ENCODE measurements at regions not wholly inside any gene's neighbourhood (a gene's known extent, or its start where the extent isn't known, plus 50 kb on each side); places are given as distances from the start of the nearest gene placed in this dataset.

- Histone ChIP-seq H4K91ac (replicated peaks; ENCODE audit: insufficient read length, low read length) (no peak overlapping the region), H3K27me3 (replicated peaks in 1 of 4; ENCODE audit: control insufficient read depth in 3 of 4, extremely low read depth in 1 of 4, insufficient read depth in 3 of 4, low read length in 3 of 4) (no peaks in the 10 kb centered on the region), H3K4ac (replicated peaks; ENCODE audit: insufficient read length, low read depth, low read length) (no peak overlapping the region), H4K20me1 (replicated peaks in 1 of 2; ENCODE audit: control insufficient read depth in 1 of 2, insufficient read depth in 2 of 2, low read length in 2 of 2) (no peaks in the 10 kb centered on the region), H3K79me1 (ENCODE audit: low read depth, low read length) (no peaks in the 10 kb centered on the region), H3K27ac (ENCODE audit: low read depth, low read length) (no peak overlapping the region), H2BK12ac (ENCODE audit: low read depth, low read length) (no peak overlapping the region), H2BK15ac (ENCODE audit: low read length) (no peak overlapping the region), H2AK5ac (ENCODE audit: low read depth, low read length) (no peak overlapping the region), H4K8ac (ENCODE audit: extremely low read depth, insufficient read depth, low read length) (no peak overlapping the region), H2BK5ac (ENCODE audit: low read depth, low read length) (no peak overlapping the region), H2BK120ac (replicated peaks; ENCODE audit: low read depth, low read length) (no peak overlapping the region), H3K4me3 (ENCODE audit: extremely low read depth in 1 of 4, insufficient read depth in 2 of 4, low read depth in 3 of 4, low read length in 4 of 4) (no peak overlapping the region), H3K79me2 (ENCODE audit: control insufficient read depth in 1 of 2, insufficient read depth in 2 of 2, low read length in 2 of 2) (no peaks in the 10 kb centered on the region), H3K23me2 (ENCODE audit: low read depth, low read length) (no peaks in the 10 kb centered on the region), H3K23ac (ENCODE audit: insufficient read length) (no peak overlapping the region), H3K9me3 (ENCODE audit: insufficient read depth in 2 of 2, low read depth in 1 of 2, low read length in 1 of 2) (no peaks in the 10 kb centered on the region), H3K4me2 (ENCODE audit: insufficient read depth in 1 of 2, low read depth in 2 of 2, low read length in 2 of 2) (no peak overlapping the region), H2BK20ac (ENCODE audit: low read length) (no peak overlapping the region), H4K5ac (ENCODE audit: insufficient read length, low read depth, low read length) (no peak overlapping the region), H3K18ac (ENCODE audit: extremely low read depth, low read length) (no peak overlapping the region), H3K4me1 (replicated peaks in 1 of 4; ENCODE audit: control insufficient read depth in 3 of 4, insufficient read depth in 4 of 4, low read length in 3 of 4) (no peaks in the 10 kb centered on the region), H3K56ac (replicated peaks; ENCODE audit: insufficient read length, low read depth, low read length) (no peak overlapping the region), H2AFZ (ENCODE audit: low read length) (no peak overlapping the region), H3K14ac (ENCODE audit: insufficient read length) (no peak overlapping the region), H3K36me3 (ENCODE audit: control insufficient read depth in 2 of 4, insufficient read depth in 4 of 4, low read length in 3 of 4) (no peaks in the 10 kb centered on the region), H3K9ac (replicated peaks in 1 of 4; ENCODE audit: extremely low read depth in 1 of 4, low read depth in 3 of 4, low read length in 3 of 4) (no peak overlapping the region)
- FAIRE-seq, result no peak
- ChIA-PET POLR2A (ENCODE audit: partially characterized antibody) (no interaction called here), CTCF (ENCODE audit: partially characterized antibody) (interaction anchor here (0.7 to 1.2 kb wide), 2 partner anchors 30 to 1325 kb away, joined by 3 read pairs; no protein-coding TSS in a partner anchor)
- no peak for DNase-seq (ENCODE audit: low read depth in 1 of 2, low spot score in 2 of 2)
- TF ChIP-seq RXRA (IDR thresholded peaks at IDR 0.05; ENCODE audit: insufficient read depth, low read depth, low read length), result no peak
Observed at GRCh38 chr3:40817017-40817416, 292.3 kb downstream of the ZNF621 start.
